Lung microvascular endothelial cell (primary cell): ENCODE measurements at regions not wholly inside any gene's neighbourhood (a gene's known extent, or its start where the extent isn't known, plus 50 kb on each side); places are given as distances from the start of the nearest gene placed in this dataset.

Experiments used
- DNase-seq, 2 donors: peaks; one replicate each; pipeline versions ENCODE4 v3.0.0 to v3.0.0-alpha.2; 2010; ENCODE audit warnings: low read depth in 2 of 2

- no peak for DNase-seq
Observed at GRCh38 chr21:18951271-18952038, 547.9 kb upstream of the TMPRSS15 start.

DNA sequence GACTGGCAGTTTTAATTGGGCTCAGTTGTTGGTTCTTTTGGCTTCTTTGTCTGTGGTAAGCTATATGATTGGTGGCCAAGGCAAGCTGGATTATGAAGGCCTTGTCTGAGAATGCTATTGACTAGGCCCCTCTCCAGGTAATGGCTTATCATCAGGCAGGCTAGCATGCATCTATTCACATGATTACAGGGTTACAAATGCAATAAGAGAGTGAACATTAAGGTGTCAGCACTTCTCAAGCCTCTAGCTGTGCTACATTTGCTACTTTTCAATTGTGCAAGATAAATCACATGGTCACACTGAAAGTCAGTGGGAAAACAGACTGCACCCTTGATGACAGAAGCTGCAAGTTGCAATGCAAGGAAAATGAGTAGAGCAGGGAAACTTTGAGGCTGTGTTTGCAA is 550.9 kb upstream of the TMPRSS15 start:
- DNase-seq = no peak

DNA sequence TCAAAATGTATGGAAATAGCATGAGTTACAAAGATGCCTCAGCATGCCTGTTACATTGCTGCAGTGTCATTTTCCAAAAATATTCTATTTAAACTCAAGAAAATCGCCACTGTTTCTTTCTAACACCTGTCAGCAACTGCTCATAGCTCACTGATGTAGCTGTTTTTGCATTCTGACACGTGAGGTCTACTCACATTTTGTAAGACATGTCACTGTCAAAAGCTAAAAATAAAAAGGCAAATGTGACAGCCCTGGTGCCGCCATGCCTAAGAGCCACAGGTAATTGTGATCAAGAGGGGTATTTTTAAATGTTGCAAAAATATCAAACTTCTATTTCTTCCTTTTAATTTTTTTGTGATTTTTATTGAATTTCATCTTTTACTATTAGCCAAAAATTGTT is 556.2 kb upstream of the TMPRSS15 start:
- DNase-seq = no peak

GRCh38 chr21:18960306-18960705 is 556.7 kb upstream of the TMPRSS15 start:
- DNase-seq = no peak

DNA sequence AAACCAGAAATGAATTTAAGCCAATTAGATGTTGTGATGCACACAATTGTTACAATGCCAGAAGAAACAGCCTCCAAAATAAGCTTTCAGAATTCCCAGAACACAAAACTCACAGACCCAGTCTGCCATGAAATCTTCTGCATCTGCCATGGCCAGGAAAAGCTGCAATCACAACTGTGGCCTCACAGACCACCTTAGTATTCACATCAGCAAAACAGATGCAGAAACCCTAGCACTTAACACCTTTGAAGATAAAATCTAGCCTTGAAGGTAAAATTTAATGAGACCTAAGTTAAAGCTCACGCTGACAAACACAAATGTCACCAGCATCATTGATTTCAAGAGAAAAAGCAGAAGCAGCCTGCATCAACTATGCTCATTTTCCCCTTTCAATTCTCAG is 566.8 kb upstream of the TMPRSS15 start:
- DNase-seq = no peak

GRCh38 chr21:18970941-18971340 is 567.4 kb upstream of the TMPRSS15 start:
- no peak for DNase-seq

DNA sequence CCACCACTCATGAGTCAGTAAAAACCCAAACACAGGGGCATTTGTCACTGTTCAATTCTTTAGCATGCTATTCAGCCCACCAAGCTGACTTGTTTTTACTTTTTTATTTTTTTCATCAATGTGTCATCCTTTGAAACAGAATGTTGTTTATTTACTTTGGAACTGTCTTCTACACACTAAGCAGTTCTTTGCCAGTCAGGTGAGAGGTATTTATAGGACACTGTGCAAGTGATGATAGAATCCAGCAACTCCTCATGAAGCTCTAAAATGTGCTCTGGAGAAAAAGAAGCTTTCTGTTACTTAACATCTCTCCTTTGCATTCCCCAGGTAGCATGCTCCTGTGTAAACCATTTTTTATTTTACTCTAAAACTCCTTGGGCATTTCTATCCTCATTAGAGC is 582.0 kb upstream of the TMPRSS15 start:
- DNase-seq = no peak

- no peak for DNase-seq
Observed at GRCh38 chr21:18986197-18986596, 582.6 kb upstream of the TMPRSS15 start.

DNA sequence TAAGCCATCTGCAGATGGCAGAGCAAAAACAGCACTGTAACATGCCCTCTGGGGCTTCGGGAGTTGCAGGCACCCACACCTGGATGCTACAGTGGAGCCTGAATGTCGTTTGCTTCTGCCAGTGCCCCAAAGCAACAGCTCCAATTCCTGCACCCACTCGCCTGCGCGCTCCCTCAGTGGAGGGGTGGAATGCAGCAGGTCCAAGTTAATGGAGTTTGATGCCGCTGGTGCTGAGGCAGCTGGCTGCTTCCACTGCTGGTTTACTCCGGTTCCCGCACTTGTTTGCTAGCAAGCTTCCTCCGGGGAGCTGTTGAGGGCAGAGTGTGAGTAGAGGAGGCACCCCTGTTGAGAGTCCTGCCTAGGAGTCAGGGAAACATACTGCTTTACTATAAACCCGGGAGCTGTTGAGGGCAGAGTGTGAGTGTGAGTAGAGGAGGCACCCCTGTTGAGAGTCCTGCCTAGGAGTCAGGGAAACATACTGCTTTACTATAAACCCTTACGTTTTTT is 584.0 kb upstream of the TMPRSS15 start:
- no peak for DNase-seq

DNA sequence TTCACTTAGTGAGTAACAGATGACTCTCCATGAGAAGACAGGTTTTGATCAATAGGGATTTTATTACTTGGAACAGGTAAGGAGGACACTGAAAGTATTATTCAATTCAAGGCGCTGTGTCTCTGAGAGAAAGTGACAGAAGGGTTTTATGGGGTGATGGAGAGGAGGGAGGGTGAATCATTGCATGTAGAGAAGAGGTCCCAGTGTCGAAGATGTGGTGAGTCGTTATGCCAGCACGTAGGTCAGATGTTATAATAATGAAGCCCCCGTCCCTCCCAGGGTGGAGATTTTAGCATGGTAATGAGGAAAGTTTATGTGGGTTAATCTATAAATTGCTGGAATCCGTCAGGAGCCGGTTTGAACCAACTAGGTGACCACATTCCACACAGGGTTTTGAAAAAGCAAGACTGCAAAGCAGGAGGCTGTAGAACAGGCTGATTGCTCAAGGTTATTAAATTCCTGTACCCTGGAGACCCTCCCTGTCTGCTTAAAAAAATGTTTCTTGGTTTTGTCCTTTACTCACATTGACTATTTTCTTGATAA is 586.4 kb upstream of the TMPRSS15 start:
- no peak for DNase-seq

GRCh38 chr21:18991846-18992245 is 588.3 kb upstream of the TMPRSS15 start:
- DNase-seq = no peak

- DNase-seq = no peak
Observed at GRCh38 chr21:19010251-19010650, 606.7 kb upstream of the TMPRSS15 start.

- no peak for DNase-seq
Observed at GRCh38 chr21:19010996-19011395, 607.4 kb upstream of the TMPRSS15 start.

GRCh38 chr21:19011451-19011850 is 607.9 kb upstream of the TMPRSS15 start:
- DNase-seq = no peak

- DNase-seq = no peak
Observed at GRCh38 chr21:19013916-19014315, 610.3 kb upstream of the TMPRSS15 start.

DNA sequence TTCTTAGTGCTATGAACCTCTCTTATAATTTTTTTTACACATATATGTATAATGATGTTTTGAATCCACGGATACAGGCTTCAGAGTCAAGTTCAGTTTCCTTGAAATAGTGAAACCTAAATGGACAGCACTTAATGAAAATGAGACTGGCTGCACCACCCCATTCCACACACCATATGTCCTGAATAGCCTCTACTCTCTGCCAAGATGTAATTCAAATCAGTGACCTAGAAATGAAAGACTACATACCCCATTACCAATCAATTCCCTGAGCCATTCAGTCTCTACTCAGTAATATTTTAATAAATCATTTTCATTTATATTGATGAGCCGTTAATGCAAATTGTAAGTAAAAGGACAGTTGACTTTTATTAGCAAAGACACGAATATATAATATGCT is 614.9 kb upstream of the TMPRSS15 start:
- DNase-seq = no peak

- DNase-seq = no peak
Observed at GRCh38 chr21:19022978-19023377, 619.4 kb upstream of the TMPRSS15 start.

DNA sequence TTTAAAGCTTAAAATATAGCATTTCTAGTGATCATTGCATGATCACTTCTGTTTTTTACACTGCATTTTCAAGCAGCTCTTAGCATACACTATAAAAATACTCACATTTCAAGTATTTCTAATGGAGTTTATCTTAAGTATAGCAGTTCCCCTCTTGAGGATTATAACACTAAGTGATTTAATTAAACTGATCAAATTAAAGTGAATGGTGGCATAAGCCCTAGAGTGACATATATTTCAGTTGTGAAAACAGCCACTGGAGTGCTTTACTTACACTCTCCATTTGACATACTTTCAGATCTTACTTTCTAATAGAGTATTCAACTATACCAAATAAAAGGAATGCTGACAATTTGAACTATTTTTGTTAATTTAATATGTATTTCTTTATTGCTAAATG is 623.3 kb upstream of the TMPRSS15 start:
- no peak for DNase-seq

- DNase-seq = no peak
Observed at GRCh38 chr21:19029816-19030215, 626.2 kb upstream of the TMPRSS15 start.

DNA sequence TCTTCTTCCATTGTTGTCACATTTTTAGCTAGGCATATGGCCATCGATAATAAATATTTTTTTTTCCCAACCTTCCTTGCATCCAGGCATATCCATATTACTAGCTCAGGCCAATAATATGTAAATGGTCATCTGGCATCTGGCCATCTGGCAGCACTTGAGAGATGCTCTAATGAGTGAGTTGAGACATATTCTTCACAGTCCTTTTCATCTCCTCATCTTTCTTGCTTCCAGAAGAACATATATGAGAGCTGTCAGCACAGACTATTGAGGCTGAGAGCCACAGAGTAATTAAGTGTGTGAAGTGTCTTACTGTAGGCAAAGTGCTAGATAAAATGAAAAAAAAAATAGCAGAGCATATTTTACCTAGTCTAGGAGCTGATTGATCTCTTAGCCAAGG is 628.4 kb upstream of the TMPRSS15 start:
- no peak for DNase-seq

DNA sequence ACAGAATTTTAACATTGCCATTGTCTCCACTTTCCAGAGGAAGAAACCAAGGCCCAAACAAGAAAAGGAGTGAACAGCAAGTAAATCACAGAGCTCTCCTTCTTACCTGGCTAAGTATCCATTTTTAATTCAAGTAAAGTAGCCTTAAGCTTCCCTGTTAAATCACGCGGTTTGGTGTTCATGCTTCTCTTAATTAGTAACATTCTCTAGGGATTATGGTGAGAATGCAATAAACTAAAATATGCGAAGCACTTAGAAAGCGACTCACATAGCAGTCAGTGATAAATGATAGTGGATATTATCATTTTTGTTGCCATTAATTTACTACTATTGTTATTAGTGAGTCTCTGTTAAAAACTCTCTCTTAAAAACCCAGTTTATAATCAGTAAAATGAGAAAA is 630.5 kb upstream of the TMPRSS15 start:
- DNase-seq = no peak

DNA sequence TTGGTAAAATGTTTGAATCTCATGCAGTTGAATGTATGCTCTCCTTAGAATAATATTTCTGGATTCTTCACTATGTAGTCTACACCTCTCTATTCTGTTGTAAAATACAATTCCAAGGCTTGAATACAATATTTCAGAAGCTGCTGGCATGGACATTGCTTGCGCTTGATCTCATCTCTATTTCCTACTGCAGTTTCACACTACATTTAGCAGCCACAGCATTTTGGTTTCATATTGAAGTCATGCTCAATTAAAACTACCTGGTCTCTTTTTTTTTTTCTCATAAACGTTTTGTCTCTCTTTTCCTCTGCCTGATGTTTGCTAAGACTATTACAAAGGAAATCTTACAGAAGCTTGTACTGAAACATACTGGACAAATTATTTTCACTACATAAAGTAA is 631.0 kb upstream of the TMPRSS15 start:
- DNase-seq = no peak

GRCh38 chr21:19045876-19046275 is 642.3 kb upstream of the TMPRSS15 start:
- no peak for DNase-seq
